Tibial nerve (tissue), 4 donors: ENCODE measurements at regions not wholly inside any gene's neighbourhood (a gene's known extent, or its start where the extent isn't known, plus 50 kb on each side); places are given as distances from the start of the nearest gene placed in this dataset.

Experiments
- CTCF ChIP-seq, 5 experiments: fragments of 200-600 bp in 3 of 5; fragments of 450-650 bp in 2 of 5; sonication (generic) in 3 of 5; IDR thresholded peaks; one replicate each; pipeline ENCODE4 v1.5.1; 2016 to 2019; ENCODE audit warnings: antibody characterized with exemption in 5 of 5, mild to moderate bottlenecking in 3 of 5, moderate library complexity in 2 of 5
- EP300 ChIP-seq, 2 donors: sonication (generic); formaldehyde crosslinking; IDR thresholded peaks; one replicate each; pipeline ENCODE4 v1.6.1; 2017; ENCODE audit warnings: antibody characterized with exemption in 2 of 2, mild to moderate bottlenecking in 1 of 2
- POLR2A ChIP-seq, 2 donors: fragments of 450-650 bp; IDR thresholded peaks; one replicate each; pipeline ENCODE4 v1.6.1; 2017; ENCODE audit warnings: antibody characterized with exemption in 2 of 2, mild to moderate bottlenecking in 2 of 2, moderate library complexity in 2 of 2

GRCh38 chr7:32126843-32127242 is 56.6 kb upstream of the PDE1C start:
- no peak for TF ChIP-seq CTCF (IDR thresholded peaks at IDR 0.05)
- TF ChIP-seq POLR2A (IDR thresholded peaks at IDR 0.05) = no peak
- no peak for TF ChIP-seq EP300 (IDR thresholded peaks at IDR 0.05)
